ENCODE measurements at regions not wholly inside any gene's neighbourhood (a gene's known extent, or its start where the extent isn't known, plus 50 kb on each side); places are given as distances from the start of the nearest gene placed in this dataset.
"Not testable (repeated sequence)": the region's sequence is repeated elsewhere in the genome, so short reads cannot be mapped to it uniquely, and the experiment has no call there.

DNA sequence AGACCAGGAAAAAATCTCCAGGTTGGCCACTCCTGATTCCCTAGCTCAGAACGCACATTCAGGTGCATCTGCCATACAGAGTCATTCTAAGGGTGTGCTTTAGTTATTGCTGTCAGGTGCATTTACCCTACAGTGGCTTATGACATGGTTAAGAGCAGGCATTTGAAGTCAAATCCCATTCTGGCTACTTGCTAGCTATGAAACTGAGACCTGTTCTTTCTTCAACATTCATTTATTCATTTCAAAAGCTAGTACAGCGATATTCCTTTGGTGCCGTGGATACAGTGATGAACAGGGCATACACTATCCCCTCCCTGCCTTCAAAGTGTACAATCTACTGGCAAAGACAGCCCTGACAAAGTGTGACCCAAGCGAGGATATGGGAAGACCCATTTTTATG lies 508.3 kb downstream of the NPIPA7 start:
- no peak for DNase-seq

GRCh38 chr16:16890964-16891363 lies 512.0 kb downstream of the NPIPA7 start:
- no peak for DNase-seq

- DNase-seq = no peak
Measured at GRCh38 chr16:16904601-16905000, 525.7 kb downstream of the NPIPA7 start.

- no peak for DNase-seq
Measured at GRCh38 chr16:16905850-16906249, 526.9 kb downstream of the NPIPA7 start.

DNA sequence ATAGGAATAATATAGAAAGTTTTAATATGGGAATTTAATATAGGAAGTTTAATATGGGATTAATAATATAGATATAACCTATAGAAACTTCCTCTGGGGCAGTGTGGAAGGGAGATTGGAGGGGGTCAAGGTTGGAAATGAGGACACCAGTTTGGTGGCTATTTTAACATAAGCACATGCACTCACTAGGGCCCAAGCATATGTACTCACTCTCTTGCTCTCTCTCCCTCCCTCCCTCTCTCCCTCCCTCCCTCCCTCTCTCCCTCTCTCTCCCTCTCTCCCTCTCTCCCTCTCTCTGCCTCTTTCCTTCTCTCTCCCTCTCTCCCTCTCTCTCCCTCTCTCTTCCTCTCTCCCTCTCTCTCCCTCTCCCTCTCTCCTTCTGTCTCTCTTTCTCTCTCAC lies 528.1 kb downstream of the NPIPA7 start:
- DNase-seq = no peak

DNA sequence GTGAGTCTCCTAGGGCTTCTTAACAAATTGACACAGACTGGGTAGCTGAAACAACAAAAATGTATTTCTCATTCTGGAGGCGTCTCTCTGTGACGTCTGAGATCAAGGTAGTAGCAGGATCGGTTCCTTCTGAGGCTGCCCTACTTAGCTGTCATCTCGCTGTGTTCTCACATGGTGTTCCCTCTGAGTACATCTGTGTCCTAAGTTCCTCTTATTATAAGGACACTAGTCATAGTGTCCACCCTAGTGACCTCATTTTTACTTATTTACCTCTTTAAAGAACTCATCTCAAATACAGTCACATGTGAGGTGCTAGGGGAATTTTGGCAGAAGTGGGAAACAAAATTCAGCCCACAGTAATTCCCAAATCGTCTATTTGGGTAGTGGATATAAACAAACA lies 529.1 kb downstream of the NPIPA7 start:
- no peak for DNase-seq

- DNase-seq = no peak
Measured at GRCh38 chr16:16909126-16909525, 530.2 kb downstream of the NPIPA7 start.

GRCh38 chr16:16910666-16911065 lies 531.7 kb downstream of the NPIPA7 start:
- no peak for DNase-seq

DNA sequence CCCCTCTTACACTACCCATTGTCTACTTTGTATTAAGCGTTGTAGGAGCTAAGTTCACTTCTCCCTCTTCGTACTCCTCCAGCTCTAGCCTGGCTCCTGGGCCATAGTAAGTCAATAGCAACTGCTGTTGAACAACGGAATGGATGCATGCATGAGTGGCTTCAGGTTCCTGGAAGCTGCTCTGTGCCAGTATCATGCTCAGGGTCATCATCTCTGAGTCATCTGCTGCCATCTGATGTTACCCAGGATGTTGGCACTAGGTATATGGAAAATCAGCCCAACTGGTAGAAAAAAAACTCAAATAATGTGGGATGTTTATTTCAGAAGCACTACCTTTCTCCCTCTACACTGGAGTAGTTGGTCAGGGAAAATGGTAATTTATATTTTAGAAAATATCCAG lies 536.8 kb downstream of the NPIPA7 start:
- no peak for DNase-seq

DNA sequence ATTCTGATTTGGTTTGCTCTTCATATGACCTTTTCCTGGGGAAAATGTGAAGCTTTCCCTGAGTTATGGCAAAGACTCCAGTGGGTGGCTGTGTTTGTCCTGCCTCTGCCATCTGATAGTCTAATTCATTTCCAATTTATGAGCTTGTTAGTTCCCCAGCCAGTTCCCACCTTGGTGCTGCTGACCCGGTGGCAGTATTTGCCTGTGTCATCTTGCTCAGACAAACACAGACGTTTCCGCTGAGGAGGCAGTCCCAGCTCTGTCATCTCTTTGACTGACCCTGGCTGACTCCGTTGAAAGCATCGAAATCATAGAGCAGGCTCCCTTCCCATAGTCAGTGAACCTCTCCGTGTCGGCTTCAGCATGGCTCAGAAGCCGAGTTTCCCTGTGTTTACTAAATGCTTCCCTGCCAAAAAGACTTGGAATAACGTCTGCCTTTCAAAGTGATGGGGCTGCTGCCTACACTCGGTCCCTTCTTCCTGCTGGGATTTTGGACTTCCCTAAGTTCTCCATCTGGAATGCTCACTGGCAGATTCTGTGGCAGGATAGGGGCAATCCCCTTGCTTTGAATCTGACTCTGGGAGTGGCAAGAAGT lies 538.3 kb downstream of the NPIPA7 start:
- no peak for DNase-seq

DNA sequence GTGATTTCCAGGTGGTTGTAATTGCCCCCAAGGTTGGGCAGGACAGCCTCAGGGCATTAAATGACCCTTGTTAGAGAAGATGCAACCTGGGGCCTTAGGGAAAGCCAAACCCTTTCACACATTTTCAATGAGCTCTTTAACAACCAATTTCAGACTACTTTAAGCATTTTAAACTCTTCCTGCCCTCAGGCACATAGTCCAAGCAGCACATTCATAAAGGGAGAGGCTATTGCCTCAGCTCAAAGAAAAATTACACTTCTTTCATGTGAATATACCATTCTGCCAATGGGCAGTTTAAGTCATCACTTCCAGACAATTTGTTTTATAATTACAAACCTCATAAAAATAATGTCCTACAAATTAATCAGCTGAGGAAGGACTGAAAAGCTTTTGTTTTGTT lies 544.5 kb downstream of the NPIPA7 start:
- DNase-seq = no peak

- DNase-seq = no peak
Measured at GRCh38 chr16:16924613-16925012, 545.7 kb downstream of the NPIPA7 start.

GRCh38 chr16:16925432-16925831 lies 545.3 kb downstream of the XYLT1 start:
- no peak for DNase-seq

GRCh38 chr16:16928532-16929109 lies 542.1 kb downstream of the XYLT1 start:
- no peak for DNase-seq

DNA sequence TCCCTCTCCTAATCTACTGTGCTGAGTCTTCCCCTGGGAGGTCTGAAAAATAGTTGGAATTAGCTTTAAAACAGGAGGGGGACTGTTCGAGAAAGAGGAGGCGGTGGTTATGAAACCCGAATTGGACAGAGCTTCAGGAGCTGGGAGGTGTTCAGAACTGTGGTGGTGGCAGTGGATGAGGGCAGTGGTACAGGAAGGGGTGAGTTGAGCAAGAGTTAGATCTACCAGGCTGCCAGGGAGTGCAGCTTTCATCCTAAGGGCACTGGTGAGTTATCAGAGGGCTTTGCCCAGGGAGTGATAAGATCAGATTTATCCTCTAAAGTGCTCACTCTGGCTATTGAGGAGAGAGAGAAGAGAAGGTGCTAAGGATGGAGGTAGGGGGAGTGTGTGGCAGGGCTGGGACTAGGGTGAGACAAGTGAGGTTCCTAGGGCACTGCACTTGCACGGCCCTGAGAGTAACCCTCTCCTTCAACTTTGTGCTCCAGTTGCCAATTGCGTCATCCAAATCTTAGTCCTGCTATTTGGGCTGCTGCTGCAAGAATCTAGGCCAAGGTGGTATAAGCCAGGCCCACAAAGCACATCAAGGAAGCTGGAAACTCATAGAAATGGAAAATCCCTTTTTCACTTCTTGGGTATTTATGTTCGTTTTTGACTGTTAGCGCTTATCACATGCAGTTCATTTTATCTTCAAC lies 540.3 kb downstream of the XYLT1 start:
- no peak for DNase-seq

GRCh38 chr16:16933861-16934260 lies 536.9 kb downstream of the XYLT1 start:
- no peak for DNase-seq

- no peak for DNase-seq
Measured at GRCh38 chr16:16934660-16935059, 536.1 kb downstream of the XYLT1 start.

- DNase-seq = not testable (repeated sequence)
Measured at GRCh38 chr16:16935909-16936308, 534.9 kb downstream of the XYLT1 start.

GRCh38 chr16:16937576-16937975 lies 533.2 kb downstream of the XYLT1 start:
- DNase-seq = no peak

DNA sequence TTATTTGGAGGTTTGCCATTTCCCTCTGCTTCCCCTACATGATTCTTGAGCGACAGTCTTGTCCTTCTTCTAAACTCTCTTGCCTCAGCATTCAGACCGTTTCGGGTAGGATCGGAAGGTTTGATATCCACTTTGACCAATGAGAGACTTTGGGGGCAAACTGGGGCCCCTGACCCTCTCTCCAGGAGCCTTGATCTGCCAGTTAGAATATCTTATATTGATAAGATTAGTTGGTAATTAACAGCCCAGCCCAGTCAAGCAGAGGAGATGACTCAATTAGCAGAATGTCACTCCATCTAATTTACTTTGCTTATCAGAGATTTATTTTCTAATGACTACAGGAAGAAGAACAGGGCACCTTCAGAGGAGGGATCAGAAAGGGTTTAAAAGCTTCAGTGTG lies 532.8 kb downstream of the XYLT1 start:
- no peak for DNase-seq

- DNase-seq = no peak
Measured at GRCh38 chr16:16938980-16939379, 531.8 kb downstream of the XYLT1 start.

- no peak for DNase-seq
Measured at GRCh38 chr16:16940351-16940750, 530.4 kb downstream of the XYLT1 start.

DNA sequence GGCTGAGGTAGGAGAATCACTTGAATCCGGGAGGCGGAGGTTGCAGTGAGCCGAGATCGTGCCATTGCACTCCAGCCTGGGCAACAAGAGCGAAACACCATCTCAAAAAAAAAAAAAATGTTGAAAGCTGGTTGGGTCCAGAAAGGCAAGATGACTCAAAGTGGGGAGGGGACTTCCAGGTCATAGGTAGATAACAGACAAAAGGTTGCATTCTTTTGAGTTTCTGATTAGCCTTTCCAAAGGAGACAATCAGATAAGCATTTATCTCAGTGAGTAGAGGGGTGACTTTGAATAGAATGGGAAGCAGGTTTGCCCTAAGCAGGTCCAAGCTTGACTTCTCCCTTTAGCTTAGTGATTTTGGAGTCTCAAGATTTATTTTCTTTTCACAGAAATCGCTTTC lies 527.9 kb downstream of the XYLT1 start:
- not testable (repeated sequence) for DNase-seq

- DNase-seq = no peak
Measured at GRCh38 chr16:16945207-16945606, 525.6 kb downstream of the XYLT1 start.

DNA sequence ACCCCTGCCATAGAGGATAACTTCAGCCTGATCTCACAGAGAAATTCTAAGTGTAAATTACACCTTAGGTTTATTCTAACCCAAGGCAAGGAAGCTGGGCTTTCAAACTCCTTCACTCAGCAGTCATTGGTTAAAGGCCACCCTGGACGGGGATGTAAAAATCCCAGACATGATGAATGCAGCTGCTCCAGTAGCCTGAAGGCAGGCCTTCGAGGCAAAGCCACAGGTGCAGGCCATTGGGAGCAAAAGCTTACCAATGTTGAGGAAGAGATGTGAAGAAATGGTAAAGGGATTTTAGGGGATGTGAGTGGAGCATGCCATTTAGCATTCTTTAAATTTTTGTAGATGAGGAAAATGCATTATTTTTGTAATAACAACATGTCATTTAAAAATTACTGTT lies 514.4 kb downstream of the XYLT1 start:
- no peak for DNase-seq
